ENCODE measurements at regions not wholly inside any gene's neighbourhood (a gene's known extent, or its start where the extent isn't known, plus 50 kb on each side); places are given as distances from the start of the nearest gene placed in this dataset.
"Not testable (repeated sequence)": the region's sequence is repeated elsewhere in the genome, so short reads cannot be mapped to it uniquely, and the experiment has no call there.

GRCh38 chr4:4666693-4667621 is 125.1 kb upstream of the STX18 start:
- DNase-seq = peak; percentile 27

GRCh38 chr4:4666187-4666586 is 124.3 kb upstream of the STX18 start:
- DNase-seq = no peak

GRCh38 chr4:4664234-4664633 is 122.4 kb upstream of the STX18 start:
- DNase-seq = no peak

GRCh38 chr4:4663028-4663427 is 121.2 kb upstream of the STX18 start:
- DNase-seq = no peak

- no peak for DNase-seq
These were observed 120.4 kb upstream of the STX18 start for GRCh38 chr4:4662230-4662629.

- DNase-seq = no peak
These were observed 118.2 kb upstream of the STX18 start for GRCh38 chr4:4659871-4660651.

- no peak for DNase-seq
These were observed 116.2 kb upstream of the STX18 start for GRCh38 chr4:4658052-4658451.

GRCh38 chr4:4656977-4657376 is 115.1 kb upstream of the STX18 start:
- DNase-seq = no peak

- no peak for DNase-seq
These were observed 114.1 kb upstream of the STX18 start for GRCh38 chr4:4655901-4656300.

GRCh38 chr4:4655011-4655410 is 113.2 kb upstream of the STX18 start:
- no peak for DNase-seq

GRCh38 chr4:4651811-4652755 is 110.2 kb upstream of the STX18 start:
- no peak for DNase-seq

- DNase-seq = no peak
These were observed 105.2 kb upstream of the STX18 start for GRCh38 chr4:4647041-4647440.

GRCh38 chr4:4645743-4646142 is 103.9 kb upstream of the STX18 start:
- DNase-seq = no peak

GRCh38 chr4:4644277-4644676 is 102.4 kb upstream of the STX18 start:
- DNase-seq = not testable (repeated sequence)

GRCh38 chr4:4643743-4644142 is 101.9 kb upstream of the STX18 start:
- DNase-seq = not testable (repeated sequence)

- no peak for DNase-seq
These were observed 101.5 kb upstream of the STX18 start for GRCh38 chr4:4643306-4643705.

- DNase-seq = no peak
These were observed 100.7 kb upstream of the STX18 start for GRCh38 chr4:4642496-4643000.

GRCh38 chr4:4641661-4642495 is 100.0 kb upstream of the STX18 start:
- no peak for DNase-seq

GRCh38 chr4:4641254-4641653 is 99.4 kb upstream of the STX18 start:
- no peak for DNase-seq

GRCh38 chr4:4640692-4641091 is 98.8 kb upstream of the STX18 start:
- DNase-seq = no peak

- DNase-seq = no peak
These were observed 97.5 kb upstream of the STX18 start for GRCh38 chr4:4639370-4639769.

All from right kidney (tissue), 1 donor.